HepG2 (cell line): ENCODE measurements at regions not wholly inside any gene's neighbourhood (a gene's known extent, or its start where the extent isn't known, plus 50 kb on each side); places are given as distances from the start of the nearest gene placed in this dataset.

Experiments
- ATAC-seq: fragments of 200-7000 bp; cut with Tn5 transposase; 3 replicates; pipeline ENCODE4 v1.9.1; 2020; ENCODE audit warnings: mild to moderate bottlenecking, moderate library complexity
- BruUV-seq: library from RNA; stranded (reverse); fragments of 400-500 nt; replicated peaks from 2 replicates; lab custom pipeline; 2021; lab: Mats Ljungman, UMichigan
- CTCF ChIA-PET: fragments of 300-600 bp; formaldehyde crosslinking; extraction: SDS; loops from one replicate; lab custom pipeline; 2021; ENCODE audit warnings: low total read pairs, inconsistent platforms, low intra/inter-chr PET ratio; lab: Yijun Ruan, JAX
- POLR2A ChIA-PET: fragments of 350-600 bp; sonication (Branson Sonifier 250); formaldehyde crosslinking; loops from one replicate; lab custom pipeline; 2020; ENCODE audit warnings: antibody characterized with exemption, inconsistent platforms; lab: Yijun Ruan, JAX
- DNase-seq: peaks from one replicate; pipeline ENCODE4 v3.0.0-alpha.2; 2015; ENCODE audit warnings: low spot score
- FAIRE-seq: peaks from 3 replicates; lab custom pipeline; 2011; peaks lifted over from hg19 to GRCh38; lab: Jason Lieb, UNC
- H2AFZ ChIP-seq: one replicate; pipeline ENCODE4 v1.6.1; 2011; ENCODE audit warnings: low read length, inconsistent platforms
- H3K27ac ChIP-seq: fragments of 300-600 bp; 3 replicates; pipeline ENCODE4 v1.8.0; 2011; ENCODE audit warnings: mixed run types, mild to moderate bottlenecking, mixed read lengths, low read length, inconsistent platforms; ENCODE audit not compliant: insufficient read depth; ENCODE audit errors: extremely low read length
- H3K27me3 ChIP-seq, 2 experiments: fragments of 200-600 bp in 1 of 2; 2 replicates in 1 of 2; 3 replicates in 1 of 2; pipeline versions ENCODE4 v1.6.0 to v1.8.0; 2011; ENCODE audit warnings: low read length in 2 of 2, mild to moderate bottlenecking in 2 of 2, moderate library complexity in 2 of 2, inconsistent platforms in 1 of 2; ENCODE audit not compliant: insufficient read depth in 2 of 2, control insufficient read depth in 1 of 2
- H3K36me3 ChIP-seq, 2 experiments: fragments of 200-600 bp in 1 of 2; replicated peaks in 1 of 2; 2 replicates in 1 of 2; 3 replicates in 1 of 2; pipeline versions ENCODE4 v1.5.1 to v1.8.0; 2011; ENCODE audit warnings: low read length in 2 of 2, inconsistent platforms in 1 of 2; ENCODE audit not compliant: insufficient read depth in 2 of 2, control insufficient read depth in 1 of 2
- H3K4me1 ChIP-seq: 2 replicates; pipeline ENCODE4 v1.5.1; 2012; ENCODE audit warnings: low read length, inconsistent platforms; ENCODE audit not compliant: insufficient read depth
- H3K4me2 ChIP-seq: 2 replicates; pipeline ENCODE4 v1.6.0; 2011; ENCODE audit warnings: low read depth, low read length, inconsistent platforms
- H3K4me3 ChIP-seq, 3 experiments: fragments of 200-600 bp in 1 of 3; sonication (generic), shearing (Covaris generic) in 1 of 3; replicated peaks in 1 of 3; 2 replicates each; pipeline ENCODE4 v1.5.1; 2011 to 2016; ENCODE audit warnings: low read length in 3 of 3, inconsistent platforms in 2 of 3, low read depth in 2 of 3, mild to moderate bottlenecking in 2 of 3, control low read depth in 1 of 3, mixed read lengths in 1 of 3; ENCODE audit not compliant: insufficient read depth in 1 of 3
- H3K79me2 ChIP-seq: one replicate; pipeline ENCODE4 v1.6.1; 2011; ENCODE audit warnings: low read length, inconsistent platforms; ENCODE audit not compliant: insufficient read depth
- H3K9ac ChIP-seq: 2 replicates; pipeline ENCODE4 v1.6.0; 2011; ENCODE audit warnings: mild to moderate bottlenecking, low read depth, low read length, inconsistent platforms; ENCODE audit not compliant: insufficient read depth
- H3K9me3 ChIP-seq: 2 replicates; pipeline ENCODE4 v1.5.1; 2012; ENCODE audit warnings: mild to moderate bottlenecking, low read length
- H4K20me1 ChIP-seq: 2 replicates; pipeline ENCODE4 v1.6.0; 2011; ENCODE audit warnings: inconsistent platforms, mild to moderate bottlenecking, low read length, moderate library complexity; ENCODE audit not compliant: insufficient read depth
- MAFF ChIP-seq: IDR thresholded peaks from 2 replicates; pipeline ENCODE4 v1.6.1; 2011; ENCODE audit warnings: low read depth, low read length, improper control_type of control experiment
- MAFK ChIP-seq, 2 experiments: IDR thresholded peaks in 1 of 2; conservative IDR thresholded peaks in 1 of 2; 2 replicates each; pipeline ENCODE4 v1.6.1; 2011; ENCODE audit warnings: improper control_type of control experiment in 2 of 2, low read length in 2 of 2
- THAP9 ChIP-seq: sonication (generic); formaldehyde crosslinking; IDR thresholded peaks from 2 replicates; pipeline ENCODE4; 2020; ENCODE audit warnings: missing genetic modification reagents, mild to moderate bottlenecking, borderline replicate concordance
- ZFYVE20 ChIP-seq: sonication (generic); formaldehyde crosslinking; IDR thresholded peaks from 2 replicates; pipeline ENCODE4 v1.8.0; 2023; ENCODE audit warnings: low read depth, mild to moderate bottlenecking, moderate library complexity, missing genetic modification reagents, borderline replicate concordance
- ZNF30 ChIP-seq: sonication (generic); formaldehyde crosslinking; IDR thresholded peaks from 2 replicates; pipeline ENCODE4 v1.5.0; 2020; ENCODE audit warnings: mild to moderate bottlenecking, missing genetic modification reagents
- WGBS: methylation state at CpG from one replicate; pipeline ENCODE4 v1.1.6; 2017; ENCODE audit warnings: low lambda C conversion rate; 5-methylcytosine and 5-hydroxymethylcytosine counted together
- in situ Hi-C: cut with HindIII; loops from 2 replicates; pipeline ENCODE4 v1.10.0; 2017; ENCODE audit warnings: low pct_unique_long_range_greater_than_20kb; ENCODE audit not compliant: extremely low pct_ligation_motif_present
- intact Hi-C: fragments of 100-400 bp; cut with micrococcal nuclease; formaldehyde crosslinking; loops from one replicate; pipeline ENCODE4 v1.10.0; 2022; ENCODE audit not compliant: unreplicated experiment

- H3K9ac ChIP-seq, result no peak overlapping the region
- ChIA-PET POLR2A (no interaction called here), CTCF (no interaction called here)
- 2% methylated on average over 5 of the region's 5 CpGs for WGBS
- H3K4me3 ChIP-seq, result no peak overlapping the region
- H3K9me3 ChIP-seq, result no peaks in the 10 kb centered on the region
- H3K4me2 ChIP-seq, result no peak overlapping the region
- no peak overlapping the region for H2AFZ ChIP-seq
- no peaks in the 10 kb centered on the region for H3K36me3 ChIP-seq
- FAIRE-seq (no peak), ATAC-seq (no peak), DNase-seq (peak; percentile 10)
- BruUV-seq, result no TSS peak
- H3K27ac ChIP-seq, result no peak overlapping the region
- H3K79me2 ChIP-seq, result no peaks in the 10 kb centered on the region
- in situ Hi-C loops (no loop called here), intact Hi-C loops (no loop called here)
- TF ChIP-seq ZNF30 (CRISPR knock-in tag), result no peak
- H4K20me1 ChIP-seq, result no peaks in the 10 kb centered on the region
- H3K4me1 ChIP-seq, result no peaks in the 10 kb centered on the region
- no peaks in the 10 kb centered on the region for H3K27me3 ChIP-seq
Measured at GRCh38 chr3:80232760-80233159, 465.0 kb upstream of the ROBO1 start.

GRCh38 chr3:80230962-80231361 lies 463.2 kb upstream of the ROBO1 start:
- WGBS, result 0% methylated on average over 2 of the region's 2 CpGs
- intact Hi-C loops (no loop called here), in situ Hi-C loops (no loop called here)
- Histone ChIP-seq H3K4me3 (no peak overlapping the region), H4K20me1 (no peaks in the 10 kb centered on the region), H3K4me1 (no peaks in the 10 kb centered on the region), H3K4me2 (no peak overlapping the region), H3K79me2 (no peaks in the 10 kb centered on the region), H3K9ac (no peak overlapping the region), H3K36me3 (no peaks in the 10 kb centered on the region), H3K27ac (no peak overlapping the region), H3K27me3 (no peaks in the 10 kb centered on the region), H2AFZ (no peak overlapping the region), H3K9me3 (no peaks in the 10 kb centered on the region)
- no TSS peak for BruUV-seq
- DNase-seq (no peak), FAIRE-seq (no peak), ATAC-seq (no peak)
- CTCF ChIA-PET, result no interaction called here
- POLR2A ChIA-PET, result no interaction called here
- TF ChIP-seq ZFYVE20 (CRISPR knock-in tag) (no peak), THAP9 (no peak), MAFK (conservative IDR thresholded peaks at IDR 0.05 in 1 of 2, IDR thresholded peaks at IDR 0.05 in 1 of 2; ENCODE audit: low read length in 2 of 2) (peak; percentile 79 to 95), MAFF (peak; percentile 86)
